ENCODE measurements at regions not wholly inside any gene's neighbourhood (a gene's known extent, or its start where the extent isn't known, plus 50 kb on each side); places are given as distances from the start of the nearest gene placed in this dataset.
"Not testable (repeated sequence)": the region's sequence is repeated elsewhere in the genome, so short reads cannot be mapped to it uniquely, and the experiment has no call there.

DNA sequence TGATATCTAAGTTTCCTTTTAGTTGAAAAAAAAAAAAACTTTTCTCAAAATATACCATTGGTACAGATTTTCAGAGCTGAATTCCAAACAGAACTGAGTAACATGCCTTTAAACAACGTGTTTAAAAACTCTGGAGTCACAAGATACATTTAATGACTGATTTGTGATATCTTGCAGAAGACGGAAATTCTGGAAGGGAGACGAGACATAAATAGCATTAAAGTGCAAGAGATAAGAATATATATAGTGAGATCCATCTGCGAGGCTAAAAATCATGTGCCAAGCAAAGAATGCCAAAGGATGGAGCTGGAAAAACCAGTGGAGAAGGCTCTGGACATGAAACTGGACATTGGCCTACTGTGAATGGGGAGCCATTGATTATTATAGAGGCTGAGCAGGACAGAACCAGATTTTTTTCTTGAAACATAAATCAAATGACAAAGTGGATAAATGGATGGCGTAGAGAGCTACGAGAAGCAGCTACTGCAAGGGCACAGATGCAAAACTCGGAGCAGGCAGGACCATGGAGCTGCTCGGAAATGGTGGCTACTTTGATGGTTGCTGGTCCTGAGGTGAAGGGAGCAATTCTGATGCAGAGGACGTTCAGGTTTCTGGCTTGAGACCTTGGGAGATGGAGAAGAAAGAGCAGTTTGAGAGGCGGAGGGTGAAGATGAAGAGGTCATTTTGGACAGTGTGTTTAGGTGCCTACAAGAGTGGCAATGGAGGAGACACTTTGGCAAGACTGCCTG, 88.8 kb downstream of the CPN2 start:
- no peak overlapping the region for H3K9ac ChIP-seq (ENCODE audit: low read depth, low read length)
- no peaks in the 10 kb centered on the region for H3K9me3 ChIP-seq (ENCODE audit: control insufficient read depth, insufficient read depth, low read length)

DNA sequence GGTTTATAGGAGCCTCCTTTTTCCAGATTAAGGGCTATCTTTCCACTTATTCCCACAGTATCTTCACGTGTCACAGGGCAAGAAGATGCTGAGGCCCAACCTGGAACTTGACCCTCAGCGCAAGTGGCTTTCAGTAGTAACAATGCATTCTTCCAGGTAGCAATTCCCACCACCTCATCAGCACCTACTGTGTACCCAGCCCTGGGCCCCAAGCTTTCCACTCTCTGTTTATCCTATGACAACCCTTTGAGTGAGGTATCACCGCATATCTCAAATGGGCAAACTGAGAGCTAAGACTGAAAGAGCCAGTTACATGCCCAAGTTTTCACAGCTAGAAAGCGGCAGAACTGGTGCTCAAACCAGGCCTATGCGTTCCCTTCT, 88.2 kb downstream of the CPN2 start:
- no peak overlapping the region for H3K9ac ChIP-seq (ENCODE audit: low read depth, low read length)
- no peaks in the 10 kb centered on the region for H3K9me3 ChIP-seq (ENCODE audit: control insufficient read depth, insufficient read depth, low read length)
- peaks cover 8% of the 10 kb centered on the region for H3K4me1 ChIP-seq (ENCODE audit: insufficient read depth, low read length)
- no peaks in the 10 kb centered on the region for H3K36me3 ChIP-seq (ENCODE audit: insufficient read depth, low read length)

More for the DNA sequence above, 88.8 kb downstream of the CPN2 start:
- Histone ChIP-seq H3K36me3 (ENCODE audit: insufficient read depth, low read length) (no peaks in the 10 kb centered on the region), H3K4me1 (ENCODE audit: insufficient read depth, low read length) (peaks cover 3% of the 10 kb centered on the region)

GRCh38 chr3:194264631-194265504, 86.3 kb downstream of the CPN2 start:
- H3K4me1 ChIP-seq (ENCODE audit: insufficient read depth, low read length); H3K9me3 ChIP-seq (ENCODE audit: control insufficient read depth, insufficient read depth, low read length); H3K36me3 ChIP-seq (ENCODE audit: insufficient read depth, low read length); H3K9ac ChIP-seq (ENCODE audit: low read depth, low read length): not testable (repeated sequence)

DNA sequence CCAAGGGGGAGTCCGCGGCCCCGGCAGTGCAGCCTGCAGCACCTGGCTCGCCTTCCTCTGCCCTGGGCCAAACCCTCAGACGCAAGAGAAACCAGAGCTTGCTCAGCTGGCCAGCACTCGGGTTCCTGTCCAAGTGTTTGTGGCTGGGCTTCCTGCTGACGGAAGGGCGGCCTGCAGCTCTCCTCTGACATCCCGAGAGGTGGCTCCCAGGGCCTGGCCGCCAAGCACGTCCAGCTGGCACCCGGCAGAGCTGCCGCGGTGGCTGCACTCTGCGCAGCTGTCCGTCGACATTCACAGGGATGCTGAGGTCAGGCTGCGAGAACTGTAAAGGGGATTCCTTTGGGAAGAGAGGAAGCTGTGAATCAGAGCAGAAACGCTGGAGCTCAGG, 85.6 kb downstream of the CPN2 start:
- peaks cover 10% of the 10 kb centered on the region for H3K4me1 ChIP-seq (ENCODE audit: insufficient read depth, low read length)
- no peak overlapping the region for H3K9ac ChIP-seq (ENCODE audit: low read depth, low read length)
- H3K36me3 ChIP-seq (ENCODE audit: insufficient read depth, low read length) = no peaks in the 10 kb centered on the region
- H3K9me3 ChIP-seq (ENCODE audit: control insufficient read depth, insufficient read depth, low read length) = no peaks in the 10 kb centered on the region

- peaks cover 16% of the 10 kb centered on the region for H3K4me1 ChIP-seq (ENCODE audit: insufficient read depth, low read length)
- no peaks in the 10 kb centered on the region for H3K36me3 ChIP-seq (ENCODE audit: insufficient read depth, low read length)
- H3K9me3 ChIP-seq (ENCODE audit: control insufficient read depth, insufficient read depth, low read length) = no peaks in the 10 kb centered on the region
- no peak overlapping the region for H3K9ac ChIP-seq (ENCODE audit: low read depth, low read length)
Observed at GRCh38 chr3:194265996-194266964, 84.8 kb downstream of the CPN2 start.

- Histone ChIP-seq H3K9ac (ENCODE audit: low read depth, low read length) (no peak overlapping the region), H3K36me3 (ENCODE audit: insufficient read depth, low read length) (no peaks in the 10 kb centered on the region), H3K4me1 (ENCODE audit: insufficient read depth, low read length) (peaks cover 16% of the 10 kb centered on the region), H3K9me3 (ENCODE audit: control insufficient read depth, insufficient read depth, low read length) (no peaks in the 10 kb centered on the region)
Observed at GRCh38 chr3:194267744-194268653, 83.1 kb downstream of the CPN2 start.

GRCh38 chr3:194268654-194269512, 82.2 kb downstream of the CPN2 start:
- no peak overlapping the region; the same call in 1 of the 2 replicates for H3K9ac ChIP-seq (ENCODE audit: low read depth, low read length)
- peaks cover 16% of the 10 kb centered on the region for H3K4me1 ChIP-seq (ENCODE audit: insufficient read depth, low read length)
- no peaks in the 10 kb centered on the region for H3K9me3 ChIP-seq (ENCODE audit: control insufficient read depth, insufficient read depth, low read length)
- H3K36me3 ChIP-seq (ENCODE audit: insufficient read depth, low read length) = no peaks in the 10 kb centered on the region

- Histone ChIP-seq H3K9ac (ENCODE audit: low read depth, low read length) (no peak overlapping the region; the same call in 1 of the 2 replicates), H3K9me3 (ENCODE audit: control insufficient read depth, insufficient read depth, low read length) (no peaks in the 10 kb centered on the region), H3K4me1 (ENCODE audit: insufficient read depth, low read length) (peaks cover 21% of the 10 kb centered on the region), H3K36me3 (ENCODE audit: insufficient read depth, low read length) (no peaks in the 10 kb centered on the region)
Observed at GRCh38 chr3:194269610-194270145, 81.5 kb downstream of the CPN2 start.

GRCh38 chr3:194270627-194271459, 80.3 kb downstream of the CPN2 start:
- no peak overlapping the region for H3K9ac ChIP-seq (ENCODE audit: low read depth, low read length)
- peaks cover 26% of the 10 kb centered on the region for H3K4me1 ChIP-seq (ENCODE audit: insufficient read depth, low read length)

GRCh38 chr3:194271460-194272035, 79.6 kb downstream of the CPN2 start:
- Histone ChIP-seq H3K4me1 (ENCODE audit: insufficient read depth, low read length) (peaks cover 26% of the 10 kb centered on the region), H3K36me3 (ENCODE audit: insufficient read depth, low read length) (no peaks in the 10 kb centered on the region), H3K9ac (ENCODE audit: low read depth, low read length) (no peak overlapping the region), H3K9me3 (ENCODE audit: control insufficient read depth, insufficient read depth, low read length) (peaks cover 2% of the 10 kb centered on the region; the same call in 1 of the 2 replicates)

More at GRCh38 chr3:194270627-194271459, 80.3 kb downstream of the CPN2 start:
- no peaks in the 10 kb centered on the region for H3K36me3 ChIP-seq (ENCODE audit: insufficient read depth, low read length)
- peaks cover 2% of the 10 kb centered on the region; the same call in 1 of the 2 replicates for H3K9me3 ChIP-seq (ENCODE audit: control insufficient read depth, insufficient read depth, low read length)

GRCh38 chr3:194272221-194272620, 78.9 kb downstream of the CPN2 start:
- H3K9ac ChIP-seq (ENCODE audit: low read depth, low read length) = no peak overlapping the region
- peaks cover 24% of the 10 kb centered on the region for H3K4me1 ChIP-seq (ENCODE audit: insufficient read depth, low read length)
- H3K9me3 ChIP-seq (ENCODE audit: control insufficient read depth, insufficient read depth, low read length) = peaks cover 2% of the 10 kb centered on the region; the same call in 1 of the 2 replicates
- H3K36me3 ChIP-seq (ENCODE audit: insufficient read depth, low read length) = no peaks in the 10 kb centered on the region

Measured in ES-I3 (cell line).